NCI-H1048 (cell line): ENCODE measurements at regions not wholly inside any gene's neighbourhood (a gene's known extent, or its start where the extent isn't known, plus 50 kb on each side); places are given as distances from the start of the nearest gene placed in this dataset.
A peak's percentile ranks its signal among the peaks of the same experiment; 100 is the strongest.
"Not testable (repeated sequence)": the region's sequence is repeated elsewhere in the genome, so short reads cannot be mapped to it uniquely, and the experiment has no call there.

ENCODE experiments used
- DNase-seq: peaks from one replicate; lab custom pipeline; 2025; lab: John Stamatoyannopoulos, UW

DNA sequence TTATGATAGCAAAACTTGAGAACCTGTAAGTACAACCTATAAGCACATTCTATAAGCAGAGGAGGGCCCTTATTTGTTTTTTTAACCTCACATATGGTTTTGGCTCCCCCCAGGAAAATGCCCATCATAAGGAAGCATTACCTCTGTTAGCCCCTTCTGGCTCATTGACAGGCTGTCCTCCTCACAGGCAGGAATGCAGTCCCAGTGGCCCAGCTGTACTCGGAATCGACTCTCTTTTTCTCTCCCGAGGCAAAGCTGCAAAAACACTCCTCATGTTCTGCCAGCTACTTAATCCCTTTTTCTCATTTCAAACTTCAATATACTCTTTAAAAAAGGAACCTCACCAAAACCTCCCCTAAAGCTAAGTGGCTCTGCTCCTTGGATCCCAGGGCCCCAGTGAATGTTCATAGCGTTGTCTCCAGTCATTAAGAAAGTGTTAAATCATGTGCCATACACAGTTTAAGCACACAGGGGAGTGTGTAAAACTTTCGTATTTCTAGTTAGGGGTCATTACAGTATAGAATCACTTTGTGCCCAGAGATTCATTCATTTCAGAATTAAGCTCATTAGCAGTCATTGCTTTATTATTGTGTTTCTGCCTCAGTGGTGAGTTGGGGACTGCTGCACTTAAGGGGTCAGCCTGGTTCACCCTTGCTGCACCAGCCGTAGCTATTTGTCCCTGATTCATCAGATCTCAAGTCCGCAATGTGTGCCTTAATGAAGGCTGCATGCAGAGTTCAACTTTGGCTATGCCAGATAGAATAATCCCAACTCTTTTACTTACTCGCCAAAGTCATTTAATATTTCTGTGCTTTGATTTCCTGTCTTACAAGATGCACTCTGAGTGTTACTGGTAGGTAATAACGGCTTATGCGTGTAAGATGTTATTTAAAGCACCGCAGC is 57.6 kb downstream of the JRKL start:
- no peak for DNase-seq

DNA sequence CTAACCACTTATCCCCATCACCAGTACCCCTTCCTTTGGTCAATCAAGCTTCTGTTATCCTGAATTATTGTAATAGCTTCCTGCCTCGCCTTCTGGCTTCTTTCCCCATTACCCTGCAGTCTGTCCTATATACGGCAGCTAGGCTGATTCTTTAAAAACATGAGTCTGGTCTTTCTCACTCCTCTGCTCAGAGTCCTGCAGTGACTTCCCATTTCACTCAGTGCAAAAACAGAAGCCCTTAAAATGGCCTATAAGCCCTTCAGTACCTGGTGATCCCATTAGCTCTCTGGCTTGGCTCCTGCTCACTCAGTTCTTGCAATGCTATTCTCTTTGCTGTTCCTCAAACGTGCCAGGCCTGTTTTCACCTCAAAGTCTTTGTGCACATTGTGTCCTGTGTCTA is 58.4 kb downstream of the JRKL start:
- DNase-seq = no peak

DNA sequence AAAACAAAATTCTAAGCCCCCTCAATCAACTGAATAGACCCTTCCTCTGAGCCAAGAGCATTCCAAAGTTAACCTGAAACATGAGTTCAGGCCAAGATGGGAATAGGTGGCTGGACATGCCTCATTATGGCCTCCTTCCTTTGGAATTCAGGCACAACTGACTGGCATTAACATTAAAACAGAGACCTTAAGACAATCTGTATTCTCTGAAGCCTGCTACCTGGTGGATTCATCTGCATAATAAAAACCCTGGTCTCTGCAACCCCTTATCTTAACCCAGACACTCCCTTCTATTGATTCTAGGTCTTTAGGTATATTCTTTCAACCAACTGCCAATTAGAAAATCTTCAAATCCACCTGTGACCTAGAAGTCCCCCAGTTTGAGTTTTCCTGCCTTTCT is 66.3 kb downstream of the JRKL start:
- DNase-seq = no peak

DNA sequence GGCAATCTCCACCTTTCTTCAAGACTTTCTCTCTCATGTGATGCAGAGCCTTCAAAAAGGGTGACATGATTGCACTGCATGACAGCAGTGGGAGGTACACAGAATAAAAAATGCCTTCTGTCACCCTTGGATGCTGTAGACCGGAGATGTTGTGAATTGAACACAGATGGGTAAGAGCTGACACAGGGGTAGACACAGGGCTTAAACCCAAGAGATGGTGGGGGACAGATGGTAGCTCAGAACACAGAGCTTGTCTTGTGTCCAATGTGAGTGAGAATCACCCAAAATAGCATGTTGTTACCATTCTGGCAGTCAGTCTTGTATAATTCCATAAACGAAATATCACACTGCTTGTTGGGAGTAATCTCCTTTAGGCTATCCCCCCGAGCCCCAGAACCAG is 69.9 kb downstream of the JRKL start:
- DNase-seq = no peak

DNA sequence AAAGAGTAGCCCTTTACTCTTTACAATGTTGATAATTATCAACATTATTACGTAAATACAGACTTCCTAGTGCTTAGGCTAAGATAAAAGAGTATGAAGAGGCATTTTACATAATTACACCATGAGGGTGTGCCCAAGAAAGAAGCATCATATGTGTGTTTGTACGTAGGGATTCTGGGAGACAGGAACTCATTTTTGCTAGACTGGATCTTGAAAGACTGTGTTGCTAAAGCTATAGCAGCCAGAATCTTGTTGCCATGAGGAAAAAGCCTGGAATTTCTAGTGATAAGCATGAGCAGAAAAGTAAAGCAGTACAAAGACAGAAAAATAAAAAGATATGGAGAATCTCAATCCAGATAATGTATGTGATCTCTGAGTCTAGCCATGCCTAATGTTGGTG is 72.1 kb downstream of the JRKL start:
- no peak for DNase-seq

DNA sequence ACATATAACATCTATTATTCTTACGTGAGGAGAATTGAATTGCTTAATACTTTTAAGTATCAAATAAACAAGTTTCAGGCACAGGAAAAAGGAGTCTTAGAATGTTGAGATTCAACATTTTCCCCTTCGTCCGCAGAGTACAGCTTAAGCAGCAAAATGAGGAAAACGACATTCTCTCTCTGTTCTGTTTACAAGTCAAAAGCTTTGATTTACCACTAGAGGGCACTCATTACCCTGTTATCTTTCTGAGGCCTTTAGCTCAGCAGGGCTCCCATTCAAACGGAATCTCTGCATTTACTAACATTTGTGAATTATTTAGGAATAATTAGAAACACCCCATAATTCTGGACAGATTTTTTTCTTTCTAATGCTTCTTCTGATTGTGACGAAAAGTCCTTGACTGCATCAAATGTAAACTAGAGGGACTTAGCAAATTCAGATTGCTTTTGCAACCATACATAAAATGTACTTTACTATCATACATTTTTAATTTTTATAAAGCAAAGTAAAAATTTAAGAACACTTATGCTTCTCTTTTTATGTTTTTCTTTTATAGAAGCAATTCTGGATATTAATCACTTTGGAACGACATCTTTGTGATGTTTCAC is 75.0 kb downstream of the JRKL start:
- DNase-seq = peak; percentile 51

DNA sequence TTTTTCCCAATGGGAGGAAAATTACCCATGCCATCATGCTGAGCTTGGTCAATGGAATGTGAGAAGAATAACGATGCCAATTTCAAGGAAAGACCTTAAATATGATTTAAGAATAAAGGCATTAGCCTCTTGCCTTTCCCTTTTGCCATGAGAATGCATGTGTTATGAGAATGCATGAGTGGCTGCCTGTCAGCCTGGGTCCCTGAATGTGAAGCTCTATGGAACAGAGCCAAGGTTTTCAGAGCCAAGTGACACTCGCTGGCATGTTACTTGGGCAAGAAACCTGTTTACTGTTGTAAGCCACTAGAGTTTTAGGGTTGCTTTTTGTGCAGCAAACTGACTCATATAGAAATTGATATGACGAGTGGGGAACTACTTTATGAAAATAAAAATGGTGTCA is 75.7 kb downstream of the JRKL start:
- DNase-seq = no peak

DNA sequence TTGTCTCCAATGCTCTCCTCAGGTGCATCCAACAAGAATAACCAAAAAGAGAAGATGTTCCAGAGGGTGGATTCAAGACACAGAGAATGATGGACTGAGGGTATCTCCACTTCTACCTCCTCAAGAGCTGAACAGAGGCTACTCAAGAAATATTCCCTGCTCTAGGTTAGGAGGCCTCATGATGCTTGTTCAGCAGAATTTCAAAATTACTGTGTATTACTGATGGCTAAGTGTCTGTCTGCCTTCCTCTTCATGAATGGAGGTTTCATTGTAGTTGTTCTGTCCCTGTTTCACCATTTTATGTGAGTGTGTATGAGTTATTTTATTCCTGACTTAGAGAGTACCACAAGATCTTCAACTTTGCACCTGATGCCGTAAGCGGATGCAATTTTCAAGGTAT is 76.8 kb downstream of the JRKL start:
- DNase-seq = no peak

DNA sequence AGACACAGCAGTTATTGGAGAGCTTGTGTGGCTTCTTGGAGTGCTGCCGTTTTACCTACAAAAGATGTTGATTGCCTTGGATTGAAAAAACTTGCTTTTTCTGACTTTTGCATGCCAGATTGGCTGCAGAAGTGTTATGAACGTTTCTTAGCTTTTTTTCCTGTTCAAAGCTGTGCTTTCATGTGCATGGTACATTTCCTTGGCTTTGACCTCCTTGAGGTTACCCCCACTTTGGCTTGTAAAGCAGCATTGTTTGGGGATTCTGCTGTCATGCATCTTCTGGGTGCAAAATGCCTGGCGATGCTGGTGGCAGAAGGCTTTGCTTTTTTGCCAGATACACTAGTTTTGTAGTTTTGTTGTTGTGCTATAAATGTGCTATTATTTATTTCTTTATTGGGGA is 80.0 kb downstream of the JRKL start:
- DNase-seq = no peak

DNA sequence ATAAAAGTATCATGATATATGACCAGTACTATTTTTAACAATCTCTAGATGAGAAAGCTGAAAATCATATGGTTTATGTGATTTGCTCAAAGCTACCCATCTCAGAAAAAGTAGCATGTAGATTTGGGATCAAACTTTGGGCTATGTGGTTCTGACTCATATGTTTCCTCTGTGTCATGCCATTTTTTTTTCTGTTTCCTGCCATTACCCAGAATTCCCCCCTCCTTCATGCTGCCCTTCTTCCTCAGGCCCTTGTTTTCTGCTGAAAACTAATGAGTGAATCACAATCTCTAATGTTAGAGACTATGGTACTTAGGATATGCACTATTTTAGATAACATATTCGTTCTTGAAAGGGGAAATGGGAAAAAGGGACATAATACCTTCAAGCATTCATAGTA is 80.7 kb downstream of the JRKL start:
- DNase-seq = no peak

DNA sequence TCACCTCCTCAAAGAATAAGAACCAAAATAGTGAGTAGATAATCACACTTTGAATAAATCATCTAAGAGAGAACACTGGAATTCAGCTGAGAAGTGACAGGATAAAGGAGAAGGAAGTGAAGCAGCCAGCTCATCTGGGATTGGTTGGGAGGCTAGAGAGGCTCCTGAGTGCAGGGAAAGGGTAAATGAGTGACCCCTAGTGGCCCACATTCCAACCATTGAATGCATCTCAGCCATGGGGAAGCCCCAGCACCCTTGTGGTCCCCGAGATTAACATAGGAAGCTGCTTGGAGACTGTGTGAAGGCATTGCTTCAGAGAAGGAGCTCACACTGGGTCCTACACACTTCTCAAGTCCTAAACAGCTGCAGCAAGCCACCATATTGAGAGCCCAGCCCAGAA is 82.3 kb downstream of the JRKL start:
- no peak for DNase-seq

DNA sequence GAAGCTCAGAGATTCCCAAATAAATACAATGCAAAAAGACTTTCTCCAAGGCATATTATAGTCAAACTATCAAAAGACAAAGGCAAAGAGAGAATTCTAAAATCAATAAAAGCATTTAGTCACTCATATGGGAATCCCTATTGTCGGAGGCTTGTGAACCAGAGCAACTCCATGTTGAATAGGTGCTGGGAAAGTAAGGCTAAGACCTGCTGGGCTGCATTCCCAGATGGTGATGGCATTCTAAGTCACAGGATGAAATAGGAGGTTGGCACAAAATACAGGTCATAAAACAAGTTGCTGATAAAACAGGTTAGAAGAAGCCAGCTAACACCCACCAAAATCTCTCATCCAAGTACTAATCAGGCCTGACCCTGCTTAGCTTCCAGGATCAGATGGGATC is 84.5 kb downstream of the JRKL start:
- no peak for DNase-seq

DNA sequence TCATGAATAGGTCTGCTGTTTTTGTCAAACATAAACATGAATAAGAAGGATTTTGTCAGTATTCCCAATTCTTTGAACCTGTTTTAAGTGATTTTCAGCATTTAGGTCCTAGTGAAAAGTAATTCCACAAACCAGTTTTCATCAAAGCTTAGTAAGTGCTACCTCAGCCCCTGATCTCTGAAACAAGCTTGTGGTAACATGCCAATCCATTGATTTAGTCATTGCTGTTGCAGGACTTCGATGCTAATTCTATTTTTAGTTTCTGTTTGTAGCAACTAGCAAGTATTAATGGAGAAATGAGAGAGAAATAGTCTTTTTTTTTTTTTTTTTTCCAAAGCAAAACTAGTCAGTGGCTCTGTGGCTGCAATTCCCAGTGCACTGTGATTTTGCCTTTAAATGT is 91.4 kb downstream of the JRKL start:
- no peak for DNase-seq

DNA sequence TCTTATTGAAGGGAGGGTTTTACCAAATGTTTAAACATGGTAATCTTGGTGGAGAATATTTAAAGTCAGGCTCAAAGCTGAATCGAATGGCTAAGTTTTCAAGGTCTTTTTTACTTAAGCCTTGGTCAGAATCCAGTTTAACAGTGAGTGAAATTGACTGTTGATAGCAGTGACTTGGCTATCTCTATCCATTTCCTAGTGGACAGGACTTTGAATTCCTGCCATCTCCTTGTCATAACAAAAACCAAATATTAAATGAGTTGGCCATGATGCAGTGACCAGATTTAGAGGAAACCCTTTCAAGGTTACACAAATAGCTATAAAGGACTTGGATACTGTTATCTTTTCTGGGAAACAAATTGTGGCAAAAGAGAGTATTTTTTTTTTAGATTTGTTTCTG is 92.0 kb downstream of the JRKL start:
- no peak for DNase-seq

DNA sequence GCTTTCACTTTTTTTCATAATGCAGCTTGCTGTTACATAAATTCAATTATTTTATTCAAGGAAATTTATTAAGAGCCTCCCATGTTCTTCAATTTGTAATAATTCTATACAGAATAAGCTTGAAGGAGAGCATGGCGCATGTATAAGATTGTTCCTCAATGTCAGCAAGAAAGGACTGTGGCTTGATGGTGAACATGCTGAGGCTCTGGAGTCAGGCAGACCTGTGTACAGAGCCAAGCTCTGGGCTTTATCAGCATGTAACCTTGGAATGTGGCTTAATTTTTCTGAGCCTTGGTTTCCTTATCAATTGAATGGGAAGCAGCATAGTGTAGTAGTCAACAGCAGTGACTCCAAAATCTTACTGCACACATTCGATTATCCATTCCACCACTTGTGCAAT is 92.4 kb downstream of the JRKL start:
- DNase-seq = no peak

DNA sequence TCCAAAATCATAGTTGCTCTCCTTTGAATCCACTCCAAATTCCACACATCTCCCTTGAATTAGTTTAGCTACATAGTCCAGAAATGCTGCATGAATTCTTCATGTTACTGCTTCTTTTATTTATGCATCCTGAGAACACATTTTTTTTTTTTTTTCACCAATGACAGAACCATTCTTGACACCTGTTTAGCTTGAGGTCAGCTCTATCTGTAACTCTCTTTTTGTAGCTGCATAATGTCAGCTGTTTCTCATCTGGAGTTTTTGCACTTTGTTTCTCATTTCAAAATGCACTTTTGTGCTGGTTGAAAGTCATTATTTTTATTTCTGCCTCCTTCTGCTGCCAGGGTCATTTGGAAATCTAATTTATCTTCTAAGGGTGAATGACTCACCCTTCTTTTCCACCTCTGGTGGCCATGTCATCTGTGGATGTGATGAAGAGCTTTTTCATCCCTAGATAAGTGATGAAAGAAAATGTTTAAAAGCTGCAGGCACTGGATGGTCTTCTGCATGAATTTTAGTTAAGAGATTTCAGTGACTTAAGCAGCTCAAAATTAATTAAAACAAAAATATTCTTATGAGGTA is 93.7 kb downstream of the JRKL start:
- no peak for DNase-seq

DNA sequence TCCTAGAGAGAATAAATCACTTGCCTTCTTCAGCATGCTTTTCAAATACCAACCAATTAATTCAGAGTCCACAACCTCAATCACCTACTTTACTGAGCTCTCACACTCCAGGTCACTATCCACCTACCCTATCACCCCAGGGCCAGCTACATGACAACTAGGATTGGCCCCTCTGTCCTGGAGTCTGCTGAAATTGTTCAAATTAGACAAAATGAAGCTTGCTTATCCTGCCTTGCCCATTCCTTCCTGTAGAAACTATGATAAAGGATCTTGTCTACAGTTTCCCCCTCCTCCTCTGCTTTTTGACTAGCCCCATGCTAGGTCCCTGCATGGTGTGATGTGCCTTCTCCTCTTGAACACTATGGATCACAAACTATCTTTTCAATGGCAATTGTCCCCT is 94.5 kb downstream of the JRKL start:
- DNase-seq = no peak

DNA sequence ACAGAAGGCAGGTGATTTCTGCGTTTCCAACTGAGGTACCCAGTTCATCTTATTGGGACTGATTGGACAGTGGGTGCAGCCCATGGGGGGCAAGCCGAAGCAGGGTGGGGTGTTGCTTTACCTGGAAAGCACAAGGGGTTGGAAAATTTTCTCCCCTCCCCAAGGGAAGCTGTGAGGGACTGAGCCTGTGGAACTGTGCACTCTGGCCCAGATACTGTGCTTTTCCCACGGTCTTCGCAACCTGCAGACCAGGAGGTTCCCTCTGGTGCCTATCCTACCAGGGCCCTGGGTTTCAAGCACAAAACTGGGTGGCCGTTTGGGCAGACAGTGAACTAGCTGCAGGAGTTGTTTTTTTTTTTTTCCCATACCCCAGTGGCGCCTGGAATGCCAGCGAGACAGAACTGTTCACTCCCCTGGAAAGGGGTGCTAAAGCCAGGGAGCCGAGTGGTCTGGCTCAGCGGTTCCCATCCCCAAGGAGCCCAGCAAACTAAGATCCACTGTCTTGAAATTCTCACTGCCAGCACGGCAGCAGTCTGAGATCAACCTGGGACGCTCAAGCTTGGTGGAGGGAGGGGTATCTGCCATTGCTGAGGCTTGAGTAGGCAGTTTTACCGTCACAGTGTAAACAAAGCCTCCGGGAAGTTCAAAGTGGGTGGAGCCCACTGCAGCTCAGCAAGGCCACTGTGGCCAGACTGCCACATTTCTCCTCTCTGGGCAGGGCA is 97.2 kb downstream of the JRKL start:
- DNase-seq = no peak

DNA sequence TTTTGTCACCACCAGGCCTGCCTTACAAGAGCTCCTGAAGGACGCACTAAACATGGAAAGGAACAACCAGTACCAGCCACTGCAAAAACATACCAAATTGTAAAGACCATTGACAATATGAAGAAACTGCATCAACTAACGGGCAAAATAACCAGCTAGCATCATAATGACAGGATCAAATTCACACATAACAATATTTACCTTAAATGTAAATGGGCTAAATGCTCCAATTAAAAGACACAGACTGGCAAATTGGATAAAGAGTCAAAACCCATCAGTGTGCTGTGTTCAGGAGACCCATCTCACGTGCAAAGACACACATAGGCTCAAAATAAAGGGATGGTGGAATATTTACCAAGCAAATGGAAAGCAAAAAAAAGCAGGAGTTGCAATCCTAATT is 99.1 kb downstream of the JRKL start:
- DNase-seq = not testable (repeated sequence)

DNA sequence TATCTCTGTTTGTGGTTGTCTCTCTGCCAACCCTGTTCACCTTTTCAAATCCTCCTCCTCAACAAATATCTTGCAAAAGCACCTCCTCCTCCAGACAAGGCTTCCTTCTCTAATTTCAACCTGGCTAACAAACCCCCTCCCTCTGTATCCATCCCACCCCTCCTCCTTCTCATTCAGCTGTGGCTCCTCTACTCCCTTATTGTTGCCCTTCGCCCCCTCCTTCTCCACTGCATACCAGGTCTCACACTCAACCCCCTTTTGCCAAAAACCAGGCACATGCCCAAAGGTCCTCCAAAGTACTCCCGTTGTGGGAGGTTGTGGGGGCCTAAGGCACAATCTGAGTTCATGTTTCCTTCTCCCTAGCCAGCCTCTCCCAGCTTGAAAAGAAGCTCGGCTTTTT is 110.6 kb downstream of the JRKL start:
- DNase-seq = no peak

DNA sequence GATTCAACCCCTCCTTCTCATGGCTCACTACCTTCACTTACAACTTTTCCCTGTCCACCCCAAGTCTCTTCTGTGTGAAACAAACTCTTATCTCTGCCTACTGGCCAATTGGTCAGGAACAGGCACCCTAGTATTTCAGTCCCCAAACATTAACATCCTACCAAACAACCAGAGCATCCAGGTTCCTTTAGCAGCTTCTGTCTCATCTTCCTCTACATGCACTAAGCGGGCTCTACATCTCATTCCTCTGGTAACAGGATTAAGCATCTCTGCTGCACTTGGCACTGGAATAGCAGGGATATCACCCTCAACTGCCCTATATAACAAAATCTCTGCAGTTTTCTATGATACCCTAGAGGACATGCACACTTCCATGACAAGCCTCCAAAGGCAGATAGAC is 116.2 kb downstream of the JRKL start:
- no peak for DNase-seq

DNA sequence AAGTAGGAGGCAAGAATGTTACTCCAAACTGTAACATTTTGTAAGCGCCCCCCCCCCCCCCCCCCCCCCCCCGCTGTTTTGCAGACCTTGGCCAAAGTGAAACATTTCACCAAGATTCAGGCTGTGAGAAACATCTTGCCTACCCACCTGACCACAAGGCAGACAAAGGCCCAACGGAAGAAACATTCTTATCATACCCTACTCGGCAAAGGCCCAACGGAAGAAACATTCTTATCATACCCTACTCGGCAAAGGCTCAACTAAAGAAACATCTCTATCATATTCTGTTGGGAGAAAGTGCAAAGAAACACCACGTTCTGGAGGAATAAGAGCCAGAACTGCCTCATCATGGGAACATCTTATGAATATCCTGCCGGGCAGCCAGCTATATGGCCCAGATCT is 117.1 kb downstream of the JRKL start:
- DNase-seq = no peak

DNA sequence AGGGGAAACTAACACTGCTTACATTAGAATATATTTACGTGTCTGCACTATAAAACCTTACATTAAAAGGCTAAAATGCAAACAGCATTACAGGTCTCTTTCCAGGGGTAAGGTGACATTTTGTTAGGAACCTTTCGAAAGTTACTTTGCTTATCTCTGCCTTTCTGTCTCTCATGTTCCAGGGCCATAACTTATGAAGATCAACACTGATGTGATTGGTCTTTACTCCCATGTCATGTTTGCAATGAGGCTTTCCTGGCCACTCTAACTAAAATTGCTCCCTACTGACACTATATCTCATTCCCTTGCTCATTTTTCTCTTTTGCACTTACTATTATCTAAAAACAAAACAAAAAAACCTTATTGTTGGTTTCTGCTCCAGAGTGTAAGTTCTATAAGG is 119.0 kb downstream of the JRKL start:
- DNase-seq = no peak
